ENCODE measurements at regions not wholly inside any gene's neighbourhood (a gene's known extent, or its start where the extent isn't known, plus 50 kb on each side); places are given as distances from the start of the nearest gene placed in this dataset.
"Not testable (repeated sequence)": the region's sequence is repeated elsewhere in the genome, so short reads cannot be mapped to it uniquely, and the experiment has no call there.

GRCh38 chr4:184330517-184331094, 112.9 kb upstream of the ENPP6 start:
- TF ChIP-seq CTCF (IDR thresholded peaks at IDR 0.05); ZFX (IDR thresholded peaks at IDR 0.05; ENCODE audit: borderline replicate concordance): not testable (repeated sequence)

Data from 22Rv1 (cell line).